ENCODE measurements at regions not wholly inside any gene's neighbourhood (a gene's known extent, or its start where the extent isn't known, plus 50 kb on each side); places are given as distances from the start of the nearest gene placed in this dataset.

DNA sequence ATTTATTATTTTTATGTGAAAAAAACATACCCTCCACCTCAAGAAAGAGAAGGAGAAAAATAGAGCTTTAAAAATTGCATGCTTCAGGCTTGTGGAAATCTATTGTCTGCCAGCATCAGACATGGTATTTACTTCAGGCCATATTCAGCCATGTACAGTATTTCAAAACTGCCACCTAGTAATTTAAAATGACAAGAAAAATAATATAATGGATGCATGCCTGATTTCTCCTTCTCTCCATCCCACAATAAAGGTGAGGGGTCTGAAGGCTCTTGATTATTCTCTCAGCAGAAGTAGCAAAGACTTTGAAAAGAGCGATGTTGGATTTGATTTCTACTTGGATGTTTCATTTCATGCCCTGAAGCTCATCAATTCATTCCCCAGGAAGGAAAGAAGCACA lies 250.7 kb downstream of the TBC1D4 start:
- no peaks in the 10 kb centered on the region for H3K9me3 ChIP-seq (ENCODE audit: control insufficient read depth in 2 of 3, insufficient read depth in 1 of 3, low read length in 3 of 3)

DNA sequence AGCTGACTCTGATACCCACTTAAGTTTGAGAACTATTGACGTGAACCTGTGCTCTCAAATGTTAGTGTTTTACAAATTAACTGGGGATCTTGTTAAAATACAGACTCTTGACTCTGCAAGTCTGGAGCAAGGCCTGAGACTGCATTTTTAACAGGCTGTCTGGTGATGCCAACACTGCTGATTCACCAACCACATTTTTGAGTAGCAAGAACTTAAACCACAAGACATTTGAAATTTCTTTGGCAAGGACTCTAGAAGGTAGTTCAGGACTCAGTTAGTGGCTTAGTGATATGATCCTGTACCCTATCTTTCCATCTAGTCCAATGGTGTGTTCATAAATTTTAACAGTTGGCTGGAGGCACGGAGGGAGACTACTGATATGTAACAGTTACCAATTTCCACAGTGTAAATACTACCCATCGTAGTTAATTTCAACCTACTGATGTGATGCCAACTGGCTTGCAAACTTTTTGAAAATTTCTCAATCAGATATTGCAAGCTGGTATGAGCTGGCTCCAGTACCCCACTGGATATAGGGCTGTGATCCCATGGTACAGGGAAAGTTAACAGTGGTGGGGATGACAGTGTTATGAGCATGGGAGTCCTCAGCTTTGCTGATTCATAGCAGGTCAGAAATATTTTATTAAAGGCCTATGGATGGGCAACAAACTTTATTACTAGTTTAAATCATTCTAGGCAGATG lies 255.1 kb downstream of the TBC1D4 start:
- H3K9ac ChIP-seq (ENCODE audit: low read length in 3 of 3) = no peak overlapping the region
- no peaks in the 10 kb centered on the region for H3K36me3 ChIP-seq (ENCODE audit: control insufficient read depth in 2 of 3, insufficient read depth in 3 of 3, low read length in 3 of 3)
- H3K27ac ChIP-seq (ENCODE audit: low read depth in 2 of 2, low read length in 2 of 2) = no peak overlapping the region
- H3K4me1 ChIP-seq (ENCODE audit: control insufficient read depth in 2 of 3, insufficient read depth in 2 of 3, low read depth in 1 of 3, low read length in 3 of 3) = no peaks in the 10 kb centered on the region
- intact Hi-C loops (cut with DNase I) = no loop called here
- DNase-seq = no peak
- H3K27me3 ChIP-seq (ENCODE audit: control insufficient read depth, insufficient read depth, low read length) = no peaks in the 10 kb centered on the region
- H3K9me3 ChIP-seq (ENCODE audit: control insufficient read depth in 2 of 3, insufficient read depth in 1 of 3, low read length in 3 of 3) = no peaks in the 10 kb centered on the region
- TF ChIP-seq, protein P1, sequence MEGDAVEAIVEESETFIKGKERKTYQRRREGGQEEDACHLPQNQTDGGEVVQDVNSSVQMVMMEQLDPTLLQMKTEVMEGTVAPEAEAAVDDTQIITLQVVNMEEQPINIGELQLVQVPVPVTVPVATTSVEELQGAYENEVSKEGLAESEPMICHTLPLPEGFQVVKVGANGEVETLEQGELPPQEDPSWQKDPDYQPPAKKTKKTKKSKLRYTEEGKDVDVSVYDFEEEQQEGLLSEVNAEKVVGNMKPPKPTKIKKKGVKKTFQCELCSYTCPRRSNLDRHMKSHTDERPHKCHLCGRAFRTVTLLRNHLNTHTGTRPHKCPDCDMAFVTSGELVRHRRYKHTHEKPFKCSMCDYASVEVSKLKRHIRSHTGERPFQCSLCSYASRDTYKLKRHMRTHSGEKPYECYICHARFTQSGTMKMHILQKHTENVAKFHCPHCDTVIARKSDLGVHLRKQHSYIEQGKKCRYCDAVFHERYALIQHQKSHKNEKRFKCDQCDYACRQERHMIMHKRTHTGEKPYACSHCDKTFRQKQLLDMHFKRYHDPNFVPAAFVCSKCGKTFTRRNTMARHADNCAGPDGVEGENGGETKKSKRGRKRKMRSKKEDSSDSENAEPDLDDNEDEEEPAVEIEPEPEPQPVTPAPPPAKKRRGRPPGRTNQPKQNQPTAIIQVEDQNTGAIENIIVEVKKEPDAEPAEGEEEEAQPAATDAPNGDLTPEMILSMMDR (IDR thresholded peaks at IDR 0.05; ENCODE audit: borderline replicate concordance, extremely low read depth, insufficient read depth) = no peak
- no peak overlapping the region for H3K4me3 ChIP-seq (ENCODE audit: low read length in 3 of 3)
- FAIRE-seq = no peak

More for the DNA sequence above, 250.7 kb downstream of the TBC1D4 start:
- DNase-seq (no peak), FAIRE-seq (no peak)
- Histone ChIP-seq H3K36me3 (ENCODE audit: control insufficient read depth in 2 of 3, insufficient read depth in 3 of 3, low read length in 3 of 3) (no peaks in the 10 kb centered on the region), H3K9ac (ENCODE audit: low read length in 3 of 3) (no peak overlapping the region), H3K4me3 (ENCODE audit: low read length in 3 of 3) (no peak overlapping the region), H3K4me1 (ENCODE audit: control insufficient read depth in 2 of 3, insufficient read depth in 2 of 3, low read depth in 1 of 3, low read length in 3 of 3) (no peaks in the 10 kb centered on the region), H3K27ac (ENCODE audit: low read depth in 2 of 2, low read length in 2 of 2) (no peak overlapping the region), H3K27me3 (ENCODE audit: control insufficient read depth, insufficient read depth, low read length) (no peaks in the 10 kb centered on the region)
- intact Hi-C loops (cut with DNase I) = no loop called here
- TF ChIP-seq, protein P1 (IDR thresholded peaks at IDR 0.05; ENCODE audit: borderline replicate concordance, extremely low read depth, insufficient read depth) = no peak

DNA sequence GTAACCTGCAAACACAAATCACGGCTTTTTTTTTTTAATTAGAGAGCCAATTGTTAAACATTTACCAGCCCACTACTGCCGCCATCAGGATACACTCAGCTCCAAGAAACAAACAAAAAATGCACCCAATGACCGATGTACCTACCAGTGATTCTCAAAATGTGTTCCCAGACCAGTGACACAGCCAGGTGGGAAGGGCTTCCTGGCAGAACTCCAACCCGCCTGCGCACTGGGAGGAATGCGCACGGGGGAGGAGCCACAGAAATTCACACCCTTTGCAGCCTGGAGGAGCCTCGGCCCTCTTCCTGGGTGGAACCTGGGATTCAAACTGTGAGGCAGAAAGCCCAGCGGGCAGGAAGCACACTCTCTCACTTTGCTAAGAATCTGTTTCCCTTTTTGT lies 255.9 kb downstream of the TBC1D4 start:
- Histone ChIP-seq H3K36me3 (ENCODE audit: control insufficient read depth in 2 of 3, insufficient read depth in 3 of 3, low read length in 3 of 3) (no peaks in the 10 kb centered on the region), H3K9ac (ENCODE audit: low read length in 3 of 3) (no peak overlapping the region), H3K27ac (ENCODE audit: low read depth in 2 of 2, low read length in 2 of 2) (no peak overlapping the region), H3K9me3 (ENCODE audit: control insufficient read depth in 2 of 3, insufficient read depth in 1 of 3, low read length in 3 of 3) (no peaks in the 10 kb centered on the region), H3K27me3 (ENCODE audit: control insufficient read depth, insufficient read depth, low read length) (no peaks in the 10 kb centered on the region), H3K4me1 (ENCODE audit: control insufficient read depth in 2 of 3, insufficient read depth in 2 of 3, low read depth in 1 of 3, low read length in 3 of 3) (no peaks in the 10 kb centered on the region), H3K4me3 (ENCODE audit: low read length in 3 of 3) (no peak overlapping the region)
- TF ChIP-seq, protein P1 (IDR thresholded peaks at IDR 0.05; ENCODE audit: borderline replicate concordance, extremely low read depth, insufficient read depth) = no peak
- intact Hi-C loops (cut with DNase I) = no loop called here
- FAIRE-seq (no peak), DNase-seq (peak in 1 of 5 donors; percentile 78)
